OCI-LY1 (cell line): ENCODE measurements at regions not wholly inside any gene's neighbourhood (a gene's known extent, or its start where the extent isn't known, plus 50 kb on each side); places are given as distances from the start of the nearest gene placed in this dataset.

ENCODE experiments used
- H2AFZ ChIP-seq: fragments of 200-600 bp; sonication (generic), shearing (Covaris generic); 2 replicates; pipeline ENCODE4 v1.6.0; 2014; ENCODE audit warnings: antibody characterized with exemption, mild to moderate bottlenecking, low read length
- H3F3A ChIP-seq: fragments of 200-600 bp; sonication (generic), shearing (Covaris generic); 2 replicates; pipeline ENCODE4 v1.6.0; 2014; ENCODE audit warnings: mild to moderate bottlenecking, antibody characterized with exemption, low read length, moderate library complexity; ENCODE audit not compliant: insufficient read depth
- H3K27ac ChIP-seq: fragments of 200-600 bp; sonication (generic); 2 replicates; pipeline ENCODE4 v1.5.1; 2014; ENCODE audit warnings: low read length, mixed run types, mild to moderate bottlenecking, low read depth; ENCODE audit not compliant: poor library complexity, severe bottlenecking
- H3K27me3 ChIP-seq: fragments of 200-600 bp; sonication (generic); 2 replicates; pipeline ENCODE4 v1.6.0; 2014; ENCODE audit warnings: antibody characterized with exemption, mild to moderate bottlenecking, low read length, moderate library complexity; ENCODE audit not compliant: insufficient read depth
- H3K36me3 ChIP-seq: fragments of 200-600 bp; sonication (generic); 2 replicates; pipeline ENCODE4 v1.6.1; 2014; ENCODE audit warnings: mild to moderate bottlenecking, antibody characterized with exemption, low read length, moderate library complexity, mixed read lengths; ENCODE audit not compliant: insufficient read depth
- H3K4me1 ChIP-seq: fragments of 200-600 bp; sonication (generic); 2 replicates; pipeline ENCODE4 v1.5.1; 2014; ENCODE audit warnings: mild to moderate bottlenecking, low read length, moderate library complexity; ENCODE audit not compliant: insufficient read depth, severe bottlenecking
- H3K4me2 ChIP-seq: fragments of 200-600 bp; sonication (generic), shearing (Covaris generic); 2 replicates; pipeline ENCODE4 v1.6.1; 2014; ENCODE audit warnings: low read length
- H3K4me3 ChIP-seq: fragments of 200-600 bp; sonication (generic); 2 replicates; pipeline ENCODE4 v1.5.1; 2014; ENCODE audit warnings: low read length, low read depth, mild to moderate bottlenecking, mixed read lengths; ENCODE audit not compliant: poor library complexity, severe bottlenecking
- H3K79me2 ChIP-seq: fragments of 200-600 bp; shearing (Covaris generic); 2 replicates; pipeline ENCODE4 v1.6.1; 2016; ENCODE audit warnings: mixed run types, low read length, mixed read lengths; ENCODE audit not compliant: insufficient read depth
- H3K9ac ChIP-seq: fragments of 200-600 bp; sonication (generic), shearing (Covaris generic); 2 replicates; pipeline ENCODE4 v1.6.1; 2014; ENCODE audit warnings: mild to moderate bottlenecking, low read length, mixed read lengths
- H3K9me2 ChIP-seq: fragments of 200-600 bp; sonication (generic), shearing (Covaris generic); 2 replicates; pipeline ENCODE4 v1.6.1; 2014; ENCODE audit warnings: low read depth, mild to moderate bottlenecking, low read length, mixed read lengths
- H3K9me3 ChIP-seq: fragments of 200-600 bp; shearing (Covaris generic); 2 replicates; pipeline ENCODE4 v1.6.1; 2014; ENCODE audit warnings: low read length, mixed read lengths
- H4K20me1 ChIP-seq: fragments of 200-600 bp; sonication (generic), shearing (Covaris generic); 2 replicates; pipeline ENCODE4 v1.6.0; 2016; ENCODE audit warnings: mild to moderate bottlenecking, low read length; ENCODE audit not compliant: insufficient read depth
- EZH2 ChIP-seq: fragments of 200-600 bp; sonication (generic), shearing (Covaris generic); IDR thresholded peaks from 2 replicates; pipeline ENCODE4 v1.8.0; 2017; ENCODE audit warnings: borderline replicate concordance, mixed run types, mild to moderate bottlenecking, antibody characterized with exemption, low read length, moderate library complexity, mixed read lengths
- TF ChIP-seq, protein P1 (sequence below): fragments of 200-600 bp; sonication (generic), shearing (Covaris generic); IDR thresholded peaks from 2 replicates; pipeline ENCODE4 v1.5.1; 2017; ENCODE audit warnings: mild to moderate bottlenecking, antibody characterized with exemption, low read length, moderate library complexity, mixed read lengths

DNA sequence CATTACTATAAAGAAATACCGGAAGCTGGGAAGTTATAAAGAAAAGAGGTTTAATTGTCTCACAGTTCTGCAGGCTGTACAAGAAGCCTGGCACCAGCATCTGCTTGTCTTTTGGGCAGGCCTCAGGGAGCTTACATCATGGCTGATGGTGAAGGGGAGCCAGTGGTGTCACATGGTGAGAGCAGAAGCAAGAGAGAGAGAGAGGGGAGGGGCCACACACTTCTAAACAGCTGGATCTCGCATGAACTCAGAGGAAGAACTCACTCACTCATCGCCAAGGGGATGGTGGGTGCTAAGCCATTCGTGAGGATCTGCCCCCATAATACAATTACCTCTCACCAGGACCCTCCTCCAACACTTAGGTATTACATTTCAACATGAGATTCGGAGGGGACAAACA is 51.8 kb upstream of the ANKRD34C start:
- H3K9ac ChIP-seq = no peak overlapping the region
- no peaks in the 10 kb centered on the region for H3K4me1 ChIP-seq
- no peak overlapping the region for H3K4me2 ChIP-seq
- no peaks in the 10 kb centered on the region for H3K9me2 ChIP-seq
- H2AFZ ChIP-seq = no peak overlapping the region
- H3K4me3 ChIP-seq = no peak overlapping the region
- no peaks in the 10 kb centered on the region for H4K20me1 ChIP-seq
- H3K27me3 ChIP-seq = no peaks in the 10 kb centered on the region
- H3K79me2 ChIP-seq = no peaks in the 10 kb centered on the region
- H3K36me3 ChIP-seq = no peaks in the 10 kb centered on the region
- H3K9me3 ChIP-seq = no peaks in the 10 kb centered on the region
- no peak for TF ChIP-seq EZH2
- TF ChIP-seq, protein P1, sequence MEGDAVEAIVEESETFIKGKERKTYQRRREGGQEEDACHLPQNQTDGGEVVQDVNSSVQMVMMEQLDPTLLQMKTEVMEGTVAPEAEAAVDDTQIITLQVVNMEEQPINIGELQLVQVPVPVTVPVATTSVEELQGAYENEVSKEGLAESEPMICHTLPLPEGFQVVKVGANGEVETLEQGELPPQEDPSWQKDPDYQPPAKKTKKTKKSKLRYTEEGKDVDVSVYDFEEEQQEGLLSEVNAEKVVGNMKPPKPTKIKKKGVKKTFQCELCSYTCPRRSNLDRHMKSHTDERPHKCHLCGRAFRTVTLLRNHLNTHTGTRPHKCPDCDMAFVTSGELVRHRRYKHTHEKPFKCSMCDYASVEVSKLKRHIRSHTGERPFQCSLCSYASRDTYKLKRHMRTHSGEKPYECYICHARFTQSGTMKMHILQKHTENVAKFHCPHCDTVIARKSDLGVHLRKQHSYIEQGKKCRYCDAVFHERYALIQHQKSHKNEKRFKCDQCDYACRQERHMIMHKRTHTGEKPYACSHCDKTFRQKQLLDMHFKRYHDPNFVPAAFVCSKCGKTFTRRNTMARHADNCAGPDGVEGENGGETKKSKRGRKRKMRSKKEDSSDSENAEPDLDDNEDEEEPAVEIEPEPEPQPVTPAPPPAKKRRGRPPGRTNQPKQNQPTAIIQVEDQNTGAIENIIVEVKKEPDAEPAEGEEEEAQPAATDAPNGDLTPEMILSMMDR = no peak
- H3F3A ChIP-seq = no peaks in the 10 kb centered on the region
- no peak overlapping the region for H3K27ac ChIP-seq

DNA sequence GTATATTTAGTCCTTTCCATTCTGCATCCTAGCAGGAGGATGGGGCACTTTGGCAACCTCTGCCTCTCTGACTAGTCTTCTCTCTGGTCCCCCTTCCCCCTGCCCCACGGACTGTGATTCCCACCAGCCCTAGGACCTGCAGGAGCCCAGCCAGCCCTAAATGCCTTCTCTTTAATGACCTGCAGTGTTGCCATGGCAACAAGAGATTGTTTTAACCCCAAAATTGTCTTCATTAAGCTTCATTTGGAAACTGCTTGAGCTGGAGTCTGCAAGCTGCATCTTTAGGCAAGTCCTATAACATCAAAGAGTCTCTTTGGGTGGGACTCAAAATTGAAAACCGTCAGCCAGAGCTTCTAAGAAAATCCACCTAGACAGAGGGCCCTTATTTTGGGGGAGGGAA is 59.7 kb upstream of the ANKRD34C start:
- H3K9me2 ChIP-seq = no peaks in the 10 kb centered on the region
- H3K4me3 ChIP-seq = no peak overlapping the region
- H4K20me1 ChIP-seq = no peaks in the 10 kb centered on the region
- no peak overlapping the region for H3K4me2 ChIP-seq
- no peaks in the 10 kb centered on the region for H3F3A ChIP-seq
- no peak overlapping the region for H2AFZ ChIP-seq
- no peak overlapping the region for H3K9ac ChIP-seq
- TF ChIP-seq EZH2 = no peak
- TF ChIP-seq, protein P1 = no peak
- H3K27ac ChIP-seq = no peak overlapping the region
- H3K36me3 ChIP-seq = no peaks in the 10 kb centered on the region
- no peaks in the 10 kb centered on the region for H3K9me3 ChIP-seq
- H3K4me1 ChIP-seq = no peaks in the 10 kb centered on the region
- H3K27me3 ChIP-seq = peaks cover 7% of the 10 kb centered on the region; the same call in 1 of the 2 replicates
- no peaks in the 10 kb centered on the region for H3K79me2 ChIP-seq

DNA sequence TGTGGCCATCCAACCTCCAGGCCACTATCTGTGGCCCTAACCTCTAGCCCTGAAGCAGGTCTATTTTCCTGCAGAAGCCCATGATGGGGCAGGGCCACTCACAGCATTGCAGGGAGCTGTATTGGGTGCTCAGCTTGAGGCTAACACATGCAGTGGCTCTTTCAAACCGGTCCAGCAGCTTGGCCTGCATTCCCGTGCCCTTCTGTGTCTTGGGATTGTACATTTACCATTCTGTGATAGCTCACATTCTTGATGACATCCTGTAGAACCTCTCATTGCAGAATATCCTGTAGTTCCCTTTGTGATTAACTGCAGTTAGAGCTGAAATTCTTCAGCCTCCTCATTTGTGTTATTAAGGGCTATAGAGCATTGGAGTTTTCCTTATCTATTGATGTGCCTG is 60.8 kb upstream of the ANKRD34C start:
- Histone ChIP-seq H3K4me1 (no peaks in the 10 kb centered on the region), H3K9ac (no peak overlapping the region), H3K27ac (no peak overlapping the region), H3K4me3 (no peak overlapping the region), H3K9me2 (no peaks in the 10 kb centered on the region), H3K4me2 (no peak overlapping the region), H3K79me2 (no peaks in the 10 kb centered on the region), H3K27me3 (peaks cover 7% of the 10 kb centered on the region; the same call in 1 of the 2 replicates), H2AFZ (no peak overlapping the region), H4K20me1 (no peaks in the 10 kb centered on the region), H3K9me3 (no peaks in the 10 kb centered on the region), H3F3A (no peaks in the 10 kb centered on the region), H3K36me3 (no peaks in the 10 kb centered on the region)
- no peak for TF ChIP-seq EZH2
- TF ChIP-seq, protein P1 = no peak
